ENCODE measurements at regions not wholly inside any gene's neighbourhood (a gene's known extent, or its start where the extent isn't known, plus 50 kb on each side); places are given as distances from the start of the nearest gene placed in this dataset.

GRCh38 chr10:113496111-113497109, 56.4 kb upstream of the HABP2 start:
- Histone ChIP-seq H3F3A (ENCODE audit: insufficient read depth, low read length) (no peaks in the 10 kb centered on the region), H3K79me2 (ENCODE audit: low read length) (no peaks in the 10 kb centered on the region), H3K9me3 (replicated peaks; ENCODE audit: insufficient read depth, low read length) (no peaks in the 10 kb centered on the region), H3K9me2 (replicated peaks; ENCODE audit: insufficient read depth, low read length) (no peaks in the 10 kb centered on the region), H3K4me3 (ENCODE audit: low read length) (no peak overlapping the region), H2AFZ (ENCODE audit: low read length) (no peak overlapping the region), H3K4me2 (ENCODE audit: low read depth, low read length) (no peak overlapping the region), H3K9ac (ENCODE audit: low read length) (no peak overlapping the region), H3K27ac (ENCODE audit: low read length) (no peak overlapping the region), H4K20me1 (ENCODE audit: insufficient read depth, low read length) (no peaks in the 10 kb centered on the region), H3K4me1 (ENCODE audit: low read length) (no peaks in the 10 kb centered on the region), H3K36me3 (replicated peaks; ENCODE audit: insufficient read depth, low read length) (no peaks in the 10 kb centered on the region), H3K27me3 (replicated peaks; ENCODE audit: insufficient read depth, low read length) (no peaks in the 10 kb centered on the region)
- TF ChIP-seq EZH2 (optimal IDR thresholded peaks at IDR 0.05; ENCODE audit: low read depth, low read length): no peak
- TF ChIP-seq CTCF (IDR thresholded peaks at IDR 0.05; ENCODE audit: low read length): no peak
- TF ChIP-seq EZH2phosphoT487 (IDR thresholded peaks at IDR 0.05; ENCODE audit: low read length): no peak
- no peak for DNase-seq

- DNase-seq: no peak
- Histone ChIP-seq H3K4me1 (ENCODE audit: low read length) (no peaks in the 10 kb centered on the region), H3K79me2 (ENCODE audit: low read length) (no peaks in the 10 kb centered on the region), H3K4me3 (ENCODE audit: low read length) (no peak overlapping the region), H3K27ac (ENCODE audit: low read length) (no peak overlapping the region), H3K27me3 (replicated peaks; ENCODE audit: insufficient read depth, low read length) (no peaks in the 10 kb centered on the region), H3K36me3 (replicated peaks; ENCODE audit: insufficient read depth, low read length) (no peaks in the 10 kb centered on the region), H3K4me2 (ENCODE audit: low read depth, low read length) (no peak overlapping the region), H4K20me1 (ENCODE audit: insufficient read depth, low read length) (no peaks in the 10 kb centered on the region), H3K9me3 (replicated peaks; ENCODE audit: insufficient read depth, low read length) (no peaks in the 10 kb centered on the region), H3K9ac (ENCODE audit: low read length) (no peak overlapping the region), H3K9me2 (replicated peaks; ENCODE audit: insufficient read depth, low read length) (no peaks in the 10 kb centered on the region), H3F3A (ENCODE audit: insufficient read depth, low read length) (no peaks in the 10 kb centered on the region), H2AFZ (ENCODE audit: low read length) (no peak overlapping the region)
- TF ChIP-seq CTCF (IDR thresholded peaks at IDR 0.05; ENCODE audit: low read length) (no peak), EZH2phosphoT487 (IDR thresholded peaks at IDR 0.05; ENCODE audit: low read length) (no peak), EZH2 (optimal IDR thresholded peaks at IDR 0.05; ENCODE audit: low read depth, low read length) (no peak)
These were observed 55.7 kb upstream of the HABP2 start for GRCh38 chr10:113497198-113497597.

- no peaks in the 10 kb centered on the region for H3K79me2 ChIP-seq (ENCODE audit: low read length)
- H3K9me2 ChIP-seq (replicated peaks; ENCODE audit: insufficient read depth, low read length): no peaks in the 10 kb centered on the region
- H3K36me3 ChIP-seq (replicated peaks; ENCODE audit: insufficient read depth, low read length): no peaks in the 10 kb centered on the region
- H3F3A ChIP-seq (ENCODE audit: insufficient read depth, low read length): no peaks in the 10 kb centered on the region
- no peaks in the 10 kb centered on the region for H3K9me3 ChIP-seq (replicated peaks; ENCODE audit: insufficient read depth, low read length)
- no peak for DNase-seq
- H2AFZ ChIP-seq (ENCODE audit: low read length): no peak overlapping the region; the same call in 1 of the 2 replicates
- no peak overlapping the region for H3K27ac ChIP-seq (ENCODE audit: low read length)
- H3K4me1 ChIP-seq (ENCODE audit: low read length): no peaks in the 10 kb centered on the region
- no peak for TF ChIP-seq EZH2phosphoT487 (IDR thresholded peaks at IDR 0.05; ENCODE audit: low read length)
- no peak for TF ChIP-seq EZH2 (optimal IDR thresholded peaks at IDR 0.05; ENCODE audit: low read depth, low read length)
- no peak for TF ChIP-seq CTCF (IDR thresholded peaks at IDR 0.05; ENCODE audit: low read length)
- no peak overlapping the region for H3K9ac ChIP-seq (ENCODE audit: low read length)
- H4K20me1 ChIP-seq (ENCODE audit: insufficient read depth, low read length): no peaks in the 10 kb centered on the region
- H3K4me3 ChIP-seq (ENCODE audit: low read length): no peak overlapping the region
- H3K4me2 ChIP-seq (ENCODE audit: low read depth, low read length): no peak overlapping the region
- no peaks in the 10 kb centered on the region for H3K27me3 ChIP-seq (replicated peaks; ENCODE audit: insufficient read depth, low read length)
These were observed 53.9 kb upstream of the HABP2 start for GRCh38 chr10:113498997-113499396.

Data from MM.1S (cell line).